ENCODE measurements at regions not wholly inside any gene's neighbourhood (a gene's known extent, or its start where the extent isn't known, plus 50 kb on each side); places are given as distances from the start of the nearest gene placed in this dataset.

GRCh38 chr13:95411428-95412040 is 110.3 kb upstream of the ABCC4 start:
- no peak overlapping the region for H3K4me2 ChIP-seq (ENCODE audit: low read length)
- H4K20me1 ChIP-seq (ENCODE audit: control insufficient read depth, insufficient read depth, low read depth, low read length): no peaks in the 10 kb centered on the region
- TF ChIP-seq EZH2phosphoT487 (IDR thresholded peaks at IDR 0.05; ENCODE audit: borderline replicate concordance, low read length): no peak
- TF ChIP-seq, protein P1, sequence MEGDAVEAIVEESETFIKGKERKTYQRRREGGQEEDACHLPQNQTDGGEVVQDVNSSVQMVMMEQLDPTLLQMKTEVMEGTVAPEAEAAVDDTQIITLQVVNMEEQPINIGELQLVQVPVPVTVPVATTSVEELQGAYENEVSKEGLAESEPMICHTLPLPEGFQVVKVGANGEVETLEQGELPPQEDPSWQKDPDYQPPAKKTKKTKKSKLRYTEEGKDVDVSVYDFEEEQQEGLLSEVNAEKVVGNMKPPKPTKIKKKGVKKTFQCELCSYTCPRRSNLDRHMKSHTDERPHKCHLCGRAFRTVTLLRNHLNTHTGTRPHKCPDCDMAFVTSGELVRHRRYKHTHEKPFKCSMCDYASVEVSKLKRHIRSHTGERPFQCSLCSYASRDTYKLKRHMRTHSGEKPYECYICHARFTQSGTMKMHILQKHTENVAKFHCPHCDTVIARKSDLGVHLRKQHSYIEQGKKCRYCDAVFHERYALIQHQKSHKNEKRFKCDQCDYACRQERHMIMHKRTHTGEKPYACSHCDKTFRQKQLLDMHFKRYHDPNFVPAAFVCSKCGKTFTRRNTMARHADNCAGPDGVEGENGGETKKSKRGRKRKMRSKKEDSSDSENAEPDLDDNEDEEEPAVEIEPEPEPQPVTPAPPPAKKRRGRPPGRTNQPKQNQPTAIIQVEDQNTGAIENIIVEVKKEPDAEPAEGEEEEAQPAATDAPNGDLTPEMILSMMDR (IDR thresholded peaks at IDR 0.05; ENCODE audit: low read depth, low read length, poor library complexity, severe bottlenecking): no peak
- no peaks in the 10 kb centered on the region for H3K9me2 ChIP-seq (replicated peaks; ENCODE audit: control insufficient read depth, low read length)
- no peaks in the 10 kb centered on the region for H3K4me1 ChIP-seq (ENCODE audit: control insufficient read depth, low read length)
- H3K9me3 ChIP-seq (ENCODE audit: control insufficient read depth, insufficient read depth, low read length): no peaks in the 10 kb centered on the region
- H3K79me2 ChIP-seq (ENCODE audit: control insufficient read depth, low read length): no peaks in the 10 kb centered on the region
- H3K27ac ChIP-seq (ENCODE audit: low read depth, low read length): no peak overlapping the region
- H3K4me3 ChIP-seq (ENCODE audit: low read length): no peak overlapping the region
- no peaks in the 10 kb centered on the region for H3F3A ChIP-seq (ENCODE audit: control insufficient read depth, insufficient read depth)
- no peaks in the 10 kb centered on the region for H3K36me3 ChIP-seq (ENCODE audit: control insufficient read depth, low read length)
- H3K27me3 ChIP-seq (ENCODE audit: control insufficient read depth, low read length): peaks cover 9% of the 10 kb centered on the region

DNA sequence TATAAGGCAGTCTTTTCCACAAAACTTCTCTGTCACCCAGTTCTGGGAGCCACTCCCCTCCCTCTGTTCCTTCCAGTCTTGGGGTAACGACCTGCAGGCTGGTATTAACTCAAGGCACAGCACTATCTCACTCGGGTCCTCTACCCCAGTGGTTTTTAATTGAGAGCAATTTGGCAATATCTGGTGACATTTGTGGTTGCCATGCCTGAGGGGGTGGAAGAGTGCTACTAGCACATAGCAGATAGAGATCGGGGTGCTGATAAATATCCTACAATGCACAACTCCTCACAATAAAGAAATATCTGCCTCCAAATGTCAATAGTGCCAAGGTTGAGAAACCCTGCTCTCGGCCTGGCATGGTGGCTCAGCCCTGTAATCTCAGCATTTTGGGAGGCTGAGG is 117.7 kb upstream of the ABCC4 start:
- Histone ChIP-seq H3K36me3 (ENCODE audit: control insufficient read depth, low read length) (no peaks in the 10 kb centered on the region), H3K27me3 (ENCODE audit: control insufficient read depth, low read length) (peaks cover 5% of the 10 kb centered on the region), H3K4me3 (ENCODE audit: low read length) (no peak overlapping the region), H3K4me2 (ENCODE audit: low read length) (no peak overlapping the region), H3K9me2 (replicated peaks; ENCODE audit: control insufficient read depth, low read length) (no peaks in the 10 kb centered on the region), H3K27ac (ENCODE audit: low read depth, low read length) (no peak overlapping the region), H4K20me1 (ENCODE audit: control insufficient read depth, insufficient read depth, low read depth, low read length) (no peaks in the 10 kb centered on the region), H3K79me2 (ENCODE audit: control insufficient read depth, low read length) (no peaks in the 10 kb centered on the region), H3F3A (ENCODE audit: control insufficient read depth, insufficient read depth) (no peaks in the 10 kb centered on the region), H3K4me1 (ENCODE audit: control insufficient read depth, low read length) (no peaks in the 10 kb centered on the region), H3K9me3 (ENCODE audit: control insufficient read depth, insufficient read depth, low read length) (no peaks in the 10 kb centered on the region)
- TF ChIP-seq, protein P1 (IDR thresholded peaks at IDR 0.05; ENCODE audit: low read depth, low read length, poor library complexity, severe bottlenecking): no peak
- TF ChIP-seq EZH2phosphoT487 (IDR thresholded peaks at IDR 0.05; ENCODE audit: borderline replicate concordance, low read length): no peak

- Histone ChIP-seq H3K4me3 (ENCODE audit: low read length) (no peak overlapping the region), H3F3A (ENCODE audit: control insufficient read depth, insufficient read depth) (no peaks in the 10 kb centered on the region), H3K79me2 (ENCODE audit: control insufficient read depth, low read length) (no peaks in the 10 kb centered on the region), H3K9me2 (replicated peaks; ENCODE audit: control insufficient read depth, low read length) (no peaks in the 10 kb centered on the region), H3K4me2 (ENCODE audit: low read length) (no peak overlapping the region), H3K27ac (ENCODE audit: low read depth, low read length) (no peak overlapping the region), H3K4me1 (ENCODE audit: control insufficient read depth, low read length) (no peaks in the 10 kb centered on the region), H4K20me1 (ENCODE audit: control insufficient read depth, insufficient read depth, low read depth, low read length) (no peaks in the 10 kb centered on the region), H3K27me3 (ENCODE audit: control insufficient read depth, low read length) (peaks cover 5% of the 10 kb centered on the region), H3K9me3 (ENCODE audit: control insufficient read depth, insufficient read depth, low read length) (no peaks in the 10 kb centered on the region), H3K36me3 (ENCODE audit: control insufficient read depth, low read length) (no peaks in the 10 kb centered on the region)
- TF ChIP-seq, protein P1 (IDR thresholded peaks at IDR 0.05; ENCODE audit: low read depth, low read length, poor library complexity, severe bottlenecking): no peak
Observed at GRCh38 chr13:95420501-95420900, 119.2 kb upstream of the ABCC4 start.

Data from DOHH2 (cell line).